ENCODE measurements at regions not wholly inside any gene's neighbourhood (a gene's known extent, or its start where the extent isn't known, plus 50 kb on each side); places are given as distances from the start of the nearest gene placed in this dataset.
"Not testable (repeated sequence)": the region's sequence is repeated elsewhere in the genome, so short reads cannot be mapped to it uniquely, and the experiment has no call there.

GRCh38 chr13:37475151-37475550 is 123.4 kb downstream of the POSTN start:
- no peak for DNase-seq (ENCODE audit: low spot score)

- DNase-seq (ENCODE audit: low spot score), result no peak
Observed at GRCh38 chr13:37473035-37473434, 125.5 kb downstream of the POSTN start.

GRCh38 chr13:37472266-37472665 is 126.3 kb downstream of the POSTN start:
- DNase-seq (ENCODE audit: low spot score), result not testable (repeated sequence)

- no peak for DNase-seq (ENCODE audit: low spot score)
Observed at GRCh38 chr13:37460166-37460565, 138.4 kb downstream of the POSTN start.

GRCh38 chr13:37457612-37458011 is 141.0 kb downstream of the POSTN start:
- DNase-seq (ENCODE audit: low spot score), result no peak

- DNase-seq (ENCODE audit: low spot score), result no peak
Observed at GRCh38 chr13:37456506-37456905, 142.1 kb downstream of the POSTN start.

GRCh38 chr13:37456041-37456440 is 142.5 kb downstream of the POSTN start:
- no peak for DNase-seq (ENCODE audit: low spot score)

GRCh38 chr13:37453246-37453645 is 145.3 kb downstream of the POSTN start:
- peak; percentile 12 for DNase-seq (ENCODE audit: low spot score)

- no peak for DNase-seq (ENCODE audit: low spot score)
Observed at GRCh38 chr13:37450276-37450675, 148.3 kb downstream of the POSTN start.

GRCh38 chr13:37448153-37448552 is 150.4 kb downstream of the POSTN start:
- no peak for DNase-seq (ENCODE audit: low spot score)

- peak; percentile 43 for DNase-seq (ENCODE audit: low spot score)
Observed at GRCh38 chr13:37446503-37446902, 152.1 kb downstream of the POSTN start.

- peak; percentile 2 for DNase-seq (ENCODE audit: low spot score)
Observed at GRCh38 chr13:37443538-37443937, 155.0 kb downstream of the POSTN start.

- DNase-seq (ENCODE audit: low spot score), result no peak
Observed at GRCh38 chr13:37442996-37443395, 155.6 kb downstream of the POSTN start.

GRCh38 chr13:37435881-37436280 is 162.7 kb downstream of the POSTN start:
- DNase-seq (ENCODE audit: low spot score), result no peak

- no peak for DNase-seq (ENCODE audit: low spot score)
Observed at GRCh38 chr13:37433086-37433485, 165.5 kb downstream of the POSTN start.

GRCh38 chr13:37429976-37430375 is 168.6 kb downstream of the POSTN start:
- peak; percentile 11 for DNase-seq (ENCODE audit: low spot score)

GRCh38 chr13:37427843-37428494 is 170.6 kb downstream of the POSTN start:
- no peak for DNase-seq (ENCODE audit: low spot score)

GRCh38 chr13:37418490-37418889 is 180.1 kb downstream of the POSTN start:
- no peak for DNase-seq (ENCODE audit: low spot score)

GRCh38 chr13:37417060-37417441 is 181.5 kb downstream of the POSTN start:
- no peak for DNase-seq (ENCODE audit: low spot score)

- no peak for DNase-seq (ENCODE audit: low spot score)
Observed at GRCh38 chr13:37416291-37417059, 182.1 kb downstream of the POSTN start.

- DNase-seq (ENCODE audit: low spot score), result no peak
Observed at GRCh38 chr13:37413161-37413560, 185.4 kb downstream of the POSTN start.

- DNase-seq (ENCODE audit: low spot score), result peak; percentile 38
Observed at GRCh38 chr13:37412241-37412921, 186.2 kb downstream of the POSTN start.

GRCh38 chr13:37410316-37410715 is 188.3 kb downstream of the POSTN start:
- no peak for DNase-seq (ENCODE audit: low spot score)
